ENCODE measurements at regions not wholly inside any gene's neighbourhood (a gene's known extent, or its start where the extent isn't known, plus 50 kb on each side); places are given as distances from the start of the nearest gene placed in this dataset.

DNA sequence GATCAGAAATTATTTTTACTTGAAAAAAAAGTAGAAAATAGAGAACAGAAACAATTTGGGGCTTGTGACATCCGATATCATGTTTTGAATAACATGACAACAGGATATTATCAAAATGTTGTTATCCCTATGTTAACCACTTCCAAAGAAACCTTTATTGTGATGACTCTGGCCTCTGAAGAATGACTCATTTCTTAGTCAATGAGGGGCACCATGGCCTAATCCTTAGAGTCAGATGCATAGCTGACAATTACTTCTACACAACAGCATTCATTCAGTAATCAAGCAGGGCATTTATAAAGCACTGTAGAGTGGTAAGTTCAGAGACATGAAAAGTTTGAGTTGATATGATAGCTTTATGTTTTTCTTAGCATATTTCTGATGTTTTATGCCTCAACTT lies 703.0 kb downstream of the RNF144A start:
- TF ChIP-seq PHF8 (IDR thresholded peaks at IDR 0.05; ENCODE audit: borderline replicate concordance, low read depth) (no peak), EHMT2 (IDR thresholded peaks at IDR 0.05; ENCODE audit: low read depth) (no peak), BHLHE40 (IDR thresholded peaks at IDR 0.05; ENCODE audit: low read depth, low read length) (no peak), POLR2A (IDR thresholded peaks at IDR 0.05; ENCODE audit: low read length) (no peak), ESRRA (IDR thresholded peaks at IDR 0.05; ENCODE audit: borderline replicate concordance, low read length) (no peak), SMC3 (IDR thresholded peaks at IDR 0.05) (no peak), REST (IDR thresholded peaks at IDR 0.05) (no peak), EP300 (IDR thresholded peaks at IDR 0.05) (no peak)
- TF ChIP-seq, protein P1, sequence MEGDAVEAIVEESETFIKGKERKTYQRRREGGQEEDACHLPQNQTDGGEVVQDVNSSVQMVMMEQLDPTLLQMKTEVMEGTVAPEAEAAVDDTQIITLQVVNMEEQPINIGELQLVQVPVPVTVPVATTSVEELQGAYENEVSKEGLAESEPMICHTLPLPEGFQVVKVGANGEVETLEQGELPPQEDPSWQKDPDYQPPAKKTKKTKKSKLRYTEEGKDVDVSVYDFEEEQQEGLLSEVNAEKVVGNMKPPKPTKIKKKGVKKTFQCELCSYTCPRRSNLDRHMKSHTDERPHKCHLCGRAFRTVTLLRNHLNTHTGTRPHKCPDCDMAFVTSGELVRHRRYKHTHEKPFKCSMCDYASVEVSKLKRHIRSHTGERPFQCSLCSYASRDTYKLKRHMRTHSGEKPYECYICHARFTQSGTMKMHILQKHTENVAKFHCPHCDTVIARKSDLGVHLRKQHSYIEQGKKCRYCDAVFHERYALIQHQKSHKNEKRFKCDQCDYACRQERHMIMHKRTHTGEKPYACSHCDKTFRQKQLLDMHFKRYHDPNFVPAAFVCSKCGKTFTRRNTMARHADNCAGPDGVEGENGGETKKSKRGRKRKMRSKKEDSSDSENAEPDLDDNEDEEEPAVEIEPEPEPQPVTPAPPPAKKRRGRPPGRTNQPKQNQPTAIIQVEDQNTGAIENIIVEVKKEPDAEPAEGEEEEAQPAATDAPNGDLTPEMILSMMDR (IDR thresholded peaks at IDR 0.05), result no peak
